Neural cell (in vitro differentiated cells): ENCODE measurements at regions not wholly inside any gene's neighbourhood (a gene's known extent, or its start where the extent isn't known, plus 50 kb on each side); places are given as distances from the start of the nearest gene placed in this dataset.

Source experiments
- EZH2 ChIP-seq: fragments of 200-600, 300-800 bp; shearing (Covaris generic), sonication (generic); IDR thresholded peaks from 2 replicates; pipeline ENCODE4 v1.6.1; 2014; ENCODE audit warnings: antibody characterized with exemption, low read length, borderline replicate concordance, mild to moderate bottlenecking; ENCODE audit not compliant: insufficient read depth, poor library complexity, severe bottlenecking
- MXI1 ChIP-seq: fragments of 450-650 bp; conservative IDR thresholded peaks from 2 replicates; pipeline ENCODE4 v1.6.1; 2014; ENCODE audit warnings: antibody characterized with exemption, mild to moderate bottlenecking; ENCODE audit not compliant: poor library complexity, severe bottlenecking
- POLR2AphosphoS5 ChIP-seq: IDR thresholded peaks from 2 replicates; pipeline ENCODE4 v1.6.1; 2012
- TF ChIP-seq, protein P1 (sequence below): fragments of 450-650 bp; IDR thresholded peaks from 2 replicates; pipeline ENCODE4 v1.5.1; 2014; ENCODE audit warnings: antibody characterized with exemption, mild to moderate bottlenecking, moderate library complexity; ENCODE audit not compliant: poor library complexity, severe bottlenecking
- TF ChIP-seq, protein P2 (sequence below): IDR thresholded peaks from 2 replicates; pipeline ENCODE4 v1.6.1; 2012; ENCODE audit warnings: borderline replicate concordance

DNA sequence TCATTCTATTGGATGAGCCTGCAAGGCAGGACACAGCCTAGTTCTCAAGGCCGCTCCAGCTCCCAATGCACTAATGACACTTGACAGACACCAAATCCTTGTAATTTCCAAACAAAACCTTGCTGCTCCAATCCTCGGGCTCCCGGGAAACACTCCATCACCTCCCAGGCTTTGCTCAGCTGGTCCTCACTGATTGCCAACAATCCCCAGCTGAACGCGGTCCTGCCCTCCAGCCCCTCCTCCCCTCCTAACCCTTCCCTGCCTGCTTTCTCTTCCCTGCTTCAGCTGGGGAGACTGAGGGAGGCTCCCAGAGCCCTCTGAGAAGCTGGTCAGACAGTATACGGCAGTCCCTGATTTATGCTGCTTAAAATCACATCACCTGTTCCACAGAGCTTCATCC is 114.4 kb upstream of the TNR start:
- TF ChIP-seq, protein P1, sequence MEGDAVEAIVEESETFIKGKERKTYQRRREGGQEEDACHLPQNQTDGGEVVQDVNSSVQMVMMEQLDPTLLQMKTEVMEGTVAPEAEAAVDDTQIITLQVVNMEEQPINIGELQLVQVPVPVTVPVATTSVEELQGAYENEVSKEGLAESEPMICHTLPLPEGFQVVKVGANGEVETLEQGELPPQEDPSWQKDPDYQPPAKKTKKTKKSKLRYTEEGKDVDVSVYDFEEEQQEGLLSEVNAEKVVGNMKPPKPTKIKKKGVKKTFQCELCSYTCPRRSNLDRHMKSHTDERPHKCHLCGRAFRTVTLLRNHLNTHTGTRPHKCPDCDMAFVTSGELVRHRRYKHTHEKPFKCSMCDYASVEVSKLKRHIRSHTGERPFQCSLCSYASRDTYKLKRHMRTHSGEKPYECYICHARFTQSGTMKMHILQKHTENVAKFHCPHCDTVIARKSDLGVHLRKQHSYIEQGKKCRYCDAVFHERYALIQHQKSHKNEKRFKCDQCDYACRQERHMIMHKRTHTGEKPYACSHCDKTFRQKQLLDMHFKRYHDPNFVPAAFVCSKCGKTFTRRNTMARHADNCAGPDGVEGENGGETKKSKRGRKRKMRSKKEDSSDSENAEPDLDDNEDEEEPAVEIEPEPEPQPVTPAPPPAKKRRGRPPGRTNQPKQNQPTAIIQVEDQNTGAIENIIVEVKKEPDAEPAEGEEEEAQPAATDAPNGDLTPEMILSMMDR: no peak
- TF ChIP-seq EZH2: no peak
- TF ChIP-seq MXI1: no peak
- TF ChIP-seq POLR2AphosphoS5: no peak
- TF ChIP-seq, protein P2, sequence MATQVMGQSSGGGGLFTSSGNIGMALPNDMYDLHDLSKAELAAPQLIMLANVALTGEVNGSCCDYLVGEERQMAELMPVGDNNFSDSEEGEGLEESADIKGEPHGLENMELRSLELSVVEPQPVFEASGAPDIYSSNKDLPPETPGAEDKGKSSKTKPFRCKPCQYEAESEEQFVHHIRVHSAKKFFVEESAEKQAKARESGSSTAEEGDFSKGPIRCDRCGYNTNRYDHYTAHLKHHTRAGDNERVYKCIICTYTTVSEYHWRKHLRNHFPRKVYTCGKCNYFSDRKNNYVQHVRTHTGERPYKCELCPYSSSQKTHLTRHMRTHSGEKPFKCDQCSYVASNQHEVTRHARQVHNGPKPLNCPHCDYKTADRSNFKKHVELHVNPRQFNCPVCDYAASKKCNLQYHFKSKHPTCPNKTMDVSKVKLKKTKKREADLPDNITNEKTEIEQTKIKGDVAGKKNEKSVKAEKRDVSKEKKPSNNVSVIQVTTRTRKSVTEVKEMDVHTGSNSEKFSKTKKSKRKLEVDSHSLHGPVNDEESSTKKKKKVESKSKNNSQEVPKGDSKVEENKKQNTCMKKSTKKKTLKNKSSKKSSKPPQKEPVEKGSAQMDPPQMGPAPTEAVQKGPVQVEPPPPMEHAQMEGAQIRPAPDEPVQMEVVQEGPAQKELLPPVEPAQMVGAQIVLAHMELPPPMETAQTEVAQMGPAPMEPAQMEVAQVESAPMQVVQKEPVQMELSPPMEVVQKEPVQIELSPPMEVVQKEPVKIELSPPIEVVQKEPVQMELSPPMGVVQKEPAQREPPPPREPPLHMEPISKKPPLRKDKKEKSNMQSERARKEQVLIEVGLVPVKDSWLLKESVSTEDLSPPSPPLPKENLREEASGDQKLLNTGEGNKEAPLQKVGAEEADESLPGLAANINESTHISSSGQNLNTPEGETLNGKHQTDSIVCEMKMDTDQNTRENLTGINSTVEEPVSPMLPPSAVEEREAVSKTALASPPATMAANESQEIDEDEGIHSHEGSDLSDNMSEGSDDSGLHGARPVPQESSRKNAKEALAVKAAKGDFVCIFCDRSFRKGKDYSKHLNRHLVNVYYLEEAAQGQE: no peak
